BJ (cell line): ENCODE measurements at regions not wholly inside any gene's neighbourhood (a gene's known extent, or its start where the extent isn't known, plus 50 kb on each side); places are given as distances from the start of the nearest gene placed in this dataset.

Source experiments
- CTCF ChIA-PET: fragments of 350-600 bp; formaldehyde crosslinking; extraction: SDS; loops from one replicate; lab custom pipeline; 2021; ENCODE audit warnings: antibody characterized with exemption, inconsistent platforms; lab: Yijun Ruan, JAX
- POLR2A ChIA-PET: fragments of 300-600 bp; sonication (Branson Sonifier 250); formaldehyde crosslinking; extraction: SDS; loops from one replicate; lab custom pipeline; 2021; ENCODE audit warnings: antibody characterized with exemption; lab: Charles Lee
- DNase-seq: peaks from one replicate; pipeline ENCODE4 v3.0.0-alpha.2; 2011; ENCODE audit warnings: low read depth
- H3K27me3 ChIP-seq: 2 replicates; pipeline ENCODE4 v1.6.0; 2011; ENCODE audit warnings: low read length; ENCODE audit not compliant: control insufficient read depth, insufficient read depth
- H3K36me3 ChIP-seq: 2 replicates; pipeline ENCODE4 v1.5.1; 2011; ENCODE audit warnings: low read length; ENCODE audit not compliant: control insufficient read depth, insufficient read depth
- H3K4me3 ChIP-seq: 2 replicates; pipeline ENCODE4 v1.5.1; 2011; ENCODE audit warnings: low read depth, mild to moderate bottlenecking, control low read depth, low read length
- CTCF ChIP-seq: IDR thresholded peaks from 2 replicates; pipeline ENCODE4 v1.5.1; 2011; ENCODE audit warnings: low read depth, mild to moderate bottlenecking, control low read depth, inconsistent platforms, low read length, moderate library complexity; ENCODE audit not compliant: insufficient read depth

GRCh38 chr2:88843651-88844050 is 152.2 kb downstream of the RPIA start:
- ChIA-PET CTCF (no interaction called here), POLR2A (no interaction called here)
- TF ChIP-seq CTCF = no peak
- Histone ChIP-seq H3K27me3 (0 out of 2 replicates have a peak, but pooled peaks cover 1% of the 10 kb centered on the region), H3K36me3 (no peaks in the 10 kb centered on the region), H3K4me3 (no peak overlapping the region)
- DNase-seq = no peak

- CTCF ChIA-PET = interaction anchor here (1.0 kb wide), 1 partner anchor 12 kb away, joined by 3 read pairs; no protein-coding TSS in a partner anchor
- POLR2A ChIA-PET = no interaction called here
- TF ChIP-seq CTCF = no peak
- no peak for DNase-seq
- Histone ChIP-seq H3K27me3 (0 out of 2 replicates have a peak, but pooled peaks cover under 1% of the 10 kb centered on the region), H3K4me3 (no peak overlapping the region), H3K36me3 (no peaks in the 10 kb centered on the region)
Measured at GRCh38 chr2:88844960-88845359, 153.5 kb downstream of the RPIA start.

- ChIA-PET CTCF (no interaction called here), POLR2A (no interaction called here)
- Histone ChIP-seq H3K27me3 (no peaks in the 10 kb centered on the region), H3K4me3 (no peak overlapping the region), H3K36me3 (no peaks in the 10 kb centered on the region)
- no peak for TF ChIP-seq CTCF
- DNase-seq = no peak
Measured at GRCh38 chr2:88845772-88846661, 154.5 kb downstream of the RPIA start.

GRCh38 chr2:88852753-88853402 is 161.4 kb downstream of the RPIA start:
- CTCF ChIA-PET = interaction anchor here (1.1 to 1.2 kb wide), 2 partner anchors 18 to 113 kb away, joined by 3 read pairs; no protein-coding TSS in a partner anchor
- no peaks in the 10 kb centered on the region for H3K36me3 ChIP-seq
- no peaks in the 10 kb centered on the region for H3K27me3 ChIP-seq
- POLR2A ChIA-PET = no interaction called here
- no peak for DNase-seq
- no peak for TF ChIP-seq CTCF
- H3K4me3 ChIP-seq = no peak overlapping the region

- H3K27me3 ChIP-seq = no peaks in the 10 kb centered on the region
- ChIA-PET CTCF (interaction anchor here (1.1 kb wide), 1 partner anchor 18 kb away, joined by 3 read pairs; no protein-coding TSS in a partner anchor), POLR2A (no interaction called here)
- DNase-seq = no peak
- no peak overlapping the region for H3K4me3 ChIP-seq
- H3K36me3 ChIP-seq = no peaks in the 10 kb centered on the region
- TF ChIP-seq CTCF = no peak
Measured at GRCh38 chr2:88853403-88853790, 161.9 kb downstream of the RPIA start.
